GM12878 (cell line): ENCODE measurements at regions not wholly inside any gene's neighbourhood (a gene's known extent, or its start where the extent isn't known, plus 50 kb on each side); places are given as distances from the start of the nearest gene placed in this dataset.

Source experiments
- ATAC-seq: fragments of 200-7000 bp; cut with Tn5 transposase; 3 replicates; pipeline ENCODE4 v1.9.1; 2020; ENCODE audit warnings: mild to moderate bottlenecking, moderate library complexity
- BruUV-seq: library from RNA; stranded (reverse); fragments of 400-500 nt; replicated peaks from 2 replicates; lab custom pipeline; 2021; lab: Mats Ljungman, UMichigan
- CTCF ChIA-PET: fragments of 300-600 bp; sonication (Branson Sonifier 250); formaldehyde crosslinking; extraction: SDS; loops from one replicate; lab custom pipeline; 2021; ENCODE audit warnings: inconsistent platforms; lab: Yijun Ruan, JAX
- POLR2A ChIA-PET: fragments of 350-600 bp; formaldehyde crosslinking; extraction: SDS; loops from one replicate; lab custom pipeline; 2021; ENCODE audit warnings: inconsistent platforms; lab: Charles Lee
- RAD21 ChIA-PET: fragments of 300-600 bp; sonication (Branson Sonifier 250); formaldehyde crosslinking; loops from one replicate; lab custom pipeline; 2023; ENCODE audit warnings: antibody characterized with exemption; ENCODE audit not compliant: unreplicated experiment; lab: Charles Lee
- SMC1A ChIA-PET: fragments of 300-600 bp; sonication (Branson Sonifier 250); formaldehyde crosslinking; loops from one replicate; lab custom pipeline; 2023; ENCODE audit not compliant: unreplicated experiment, uncharacterized antibody; lab: Charles Lee
- DNase-seq: peaks from one replicate; pipeline ENCODE4 v3.0.0-alpha.2; 2011; ENCODE audit warnings: low read depth, low spot score
- FAIRE-seq: peaks from 3 replicates; lab custom pipeline; 2011; peaks lifted over from hg19 to GRCh38; lab: Jason Lieb, UNC
- H2AFZ ChIP-seq: 2 replicates; pipeline ENCODE4 v1.6.0; 2011; ENCODE audit warnings: low read depth, low read length, control low read depth; ENCODE audit not compliant: control insufficient read depth
- H3K27ac ChIP-seq: 2 replicates; pipeline ENCODE4 v1.5.1; 2011; ENCODE audit warnings: control low read depth; ENCODE audit not compliant: control insufficient read depth, insufficient read depth
- H3K27me3 ChIP-seq, 2 experiments: replicated peaks in 1 of 2; 2 replicates each; pipeline versions ENCODE4 v1.6.0 to v1.6.1; 2011; ENCODE audit warnings: low read length in 1 of 2; ENCODE audit not compliant: control insufficient read depth in 2 of 2, insufficient read depth in 2 of 2
- H3K36me3 ChIP-seq, 2 experiments: 2 replicates each; pipeline ENCODE4 v1.5.1; 2011; ENCODE audit warnings: low read length in 1 of 2; ENCODE audit not compliant: control insufficient read depth in 2 of 2, insufficient read depth in 2 of 2
- H3K4me1 ChIP-seq: 2 replicates; pipeline ENCODE4 v1.6.1; 2011; ENCODE audit warnings: mild to moderate bottlenecking, low read length, moderate library complexity, mixed read lengths; ENCODE audit not compliant: control insufficient read depth, insufficient read depth
- H3K4me2 ChIP-seq: 2 replicates; pipeline ENCODE4 v1.6.0; 2011; ENCODE audit warnings: control low read depth; ENCODE audit not compliant: control insufficient read depth, insufficient read depth
- H3K4me3 ChIP-seq: fragments of 200-600 bp; sonication (generic); 2 replicates; pipeline ENCODE4 v1.5.1; 2016
- H3K79me2 ChIP-seq: 2 replicates; pipeline ENCODE4 v1.6.0; 2011; ENCODE audit warnings: low read length; ENCODE audit not compliant: control insufficient read depth, insufficient read depth
- H3K9ac ChIP-seq: 2 replicates; pipeline ENCODE4 v1.8.0; 2011; ENCODE audit warnings: low read length, control low read depth, mixed read lengths; ENCODE audit not compliant: control insufficient read depth, insufficient read depth
- H3K9me3 ChIP-seq: replicated peaks from 3 replicates; pipeline ENCODE4 v1.5.1; 2011; ENCODE audit warnings: mild to moderate bottlenecking, low read length; ENCODE audit not compliant: control insufficient read depth, insufficient read depth
- H4K20me1 ChIP-seq: 2 replicates; pipeline ENCODE4 v1.6.0; 2011; ENCODE audit not compliant: control insufficient read depth, insufficient read depth
- E2F4 ChIP-seq: IDR thresholded peaks from 2 replicates; pipeline ENCODE4 v1.6.1; 2012; ENCODE audit warnings: low read depth, low read length, improper control_type of control experiment
- JUND ChIP-seq: IDR thresholded peaks from 2 replicates; pipeline ENCODE4 v1.6.1; 2012; ENCODE audit warnings: low read depth, mild to moderate bottlenecking, low read length, improper control_type of control experiment, moderate library complexity
- NBN ChIP-seq: fragments of 450-650 bp; IDR thresholded peaks from 2 replicates; pipeline ENCODE4 v1.6.1; 2016
- NR2C1 ChIP-seq: fragments of 450-650 bp; IDR thresholded peaks from 2 replicates; pipeline ENCODE4 v1.6.1; 2017; ENCODE audit warnings: antibody characterized with exemption, mild to moderate bottlenecking, moderate library complexity
- PAX8 ChIP-seq: fragments of 450-650 bp; IDR thresholded peaks from 2 replicates; pipeline ENCODE4 v1.6.1; 2017; ENCODE audit warnings: mild to moderate bottlenecking, moderate library complexity
- USF2 ChIP-seq: IDR thresholded peaks from 2 replicates; pipeline ENCODE4 v1.6.1; 2011; ENCODE audit warnings: low read depth, low read length, improper control_type of control experiment, borderline replicate concordance
- WGBS: methylation state at CpG from one replicate; pipeline ENCODE4 v1.1.6; 2016; ENCODE audit warnings: low lambda C conversion rate; ENCODE audit not compliant: insufficient replicate concordance, insufficient coverage; ENCODE audit errors: missing lambda C conversion rate; 5-methylcytosine and 5-hydroxymethylcytosine counted together
- in situ Hi-C: fragments of 300-500 bp; cut with MboI; formaldehyde crosslinking; loops from 9 replicates; pipeline ENCODE4 v1.14.3; 2018; ENCODE audit warnings: mixed read lengths
- intact Hi-C: fragments of 100-400 bp; cut with micrococcal nuclease; formaldehyde crosslinking; loops from one replicate; pipeline ENCODE4 v1.14.2; 2022; ENCODE audit not compliant: unreplicated experiment

GRCh38 chr13:103277959-103278694 is 211.9 kb upstream of the SLC10A2 start:
- H3K4me3 ChIP-seq: no peak overlapping the region
- H3K27me3 ChIP-seq: no peaks in the 10 kb centered on the region
- H3K79me2 ChIP-seq: no peaks in the 10 kb centered on the region
- no peaks in the 10 kb centered on the region; the same call in 2 of the 3 replicates for H3K9me3 ChIP-seq
- WGBS: 33% methylated on average over 5 of the region's 5 CpGs
- ChIA-PET CTCF (interaction anchor here (0.5 to 1.2 kb wide), 3 partner anchors 11 to 1061 kb away, joined by 3 to 5 read pairs (median 3); no protein-coding TSS in a partner anchor), SMC1A (interaction anchor here (0.6 to 6.0 kb wide), 16 partner anchors 11 to 370 kb away, joined by 3 to 41 read pairs (median 4); no protein-coding TSS in a partner anchor), POLR2A (no interaction called here), RAD21 (interaction anchor here (0.8 to 4.3 kb wide), 3 partner anchors 14 to 147 kb away, joined by 3 to 24 read pairs (median 7); no protein-coding TSS in a partner anchor)
- DNase-seq (no peak), FAIRE-seq (no peak), ATAC-seq (no peak)
- H4K20me1 ChIP-seq: no peaks in the 10 kb centered on the region
- peaks cover 26% of the 10 kb centered on the region for H3K4me1 ChIP-seq
- TF ChIP-seq USF2 (no peak), NBN (no peak), NR2C1 (no peak), E2F4 (no peak), JUND (no peak), PAX8 (no peak)
- no TSS peak for BruUV-seq
- in situ Hi-C loops: no loop called here
- no peak overlapping the region for H3K4me2 ChIP-seq
- no peak overlapping the region; the same call in 1 of the 2 replicates for H2AFZ ChIP-seq
- no peak overlapping the region for H3K27ac ChIP-seq
- H3K36me3 ChIP-seq: no peaks in the 10 kb centered on the region
- no peak overlapping the region for H3K9ac ChIP-seq
- intact Hi-C loops: no loop called here
